K562 (cell line): ENCODE measurements at regions not wholly inside any gene's neighbourhood (a gene's known extent, or its start where the extent isn't known, plus 50 kb on each side); places are given as distances from the start of the nearest gene placed in this dataset.
A peak's percentile ranks its signal among the peaks of the same experiment; 100 is the strongest.

Experiments
- ATAC-seq: fragments of 200-7000 bp; cut with Tn5 transposase; 3 replicates; pipeline ENCODE4 v1.9.1; 2020; ENCODE audit warnings: moderate library complexity
- BruUV-seq: library from RNA; stranded (reverse); fragments of 400-500 nt; replicated peaks from 2 replicates; lab custom pipeline; 2021; lab: Mats Ljungman, UMichigan
- CTCF ChIA-PET: fragments of 300-600 bp; formaldehyde crosslinking; extraction: SDS; loops from one replicate; lab custom pipeline; 2021; ENCODE audit warnings: low intra/inter-chr PET ratio; lab: Yijun Ruan, JAX
- POLR2A ChIA-PET: fragments of 300-600, 350-650 bp; sonication (Branson Sonifier 250); formaldehyde crosslinking; extraction: SDS; loops from one replicate; lab custom pipeline; 2021; ENCODE audit warnings: antibody characterized with exemption, inconsistent platforms; lab: Yijun Ruan, JAX
- DNase-seq, 4 experiments: peaks; one replicate each; pipeline versions ENCODE4 v3.0.0 to v3.0.0-alpha.2; 2011 to 2018; ENCODE audit warnings: low spot score in 3 of 4, mixed read lengths in 3 of 4; ENCODE audit errors: extremely low read depth in 1 of 4
- FAIRE-seq: peaks from 2 replicates; lab custom pipeline; 2011; peaks lifted over from hg19 to GRCh38; lab: Jason Lieb, UNC
- H2AFZ ChIP-seq: 2 replicates; pipeline ENCODE4 v1.6.0; 2011; ENCODE audit warnings: low read depth, low read length, control low read depth, inconsistent platforms
- H3K27ac ChIP-seq: fragments of 200-600 bp; 3 replicates; pipeline ENCODE4 v1.8.0; 2011; ENCODE audit warnings: low read depth, mild to moderate bottlenecking, control low read depth, inconsistent platforms, low read length, moderate library complexity, mixed read lengths; ENCODE audit errors: extremely low read depth
- H3K27me3 ChIP-seq, 2 experiments: fragments of 300-600 bp in 1 of 2; 2 replicates in 1 of 2; 3 replicates in 1 of 2; pipeline versions ENCODE4 v1.6.0 to v1.8.0; 2011; ENCODE audit warnings: inconsistent platforms in 2 of 2, low read length in 2 of 2, mild to moderate bottlenecking in 1 of 2, mixed read lengths in 1 of 2, moderate library complexity in 1 of 2; ENCODE audit not compliant: control insufficient read depth in 2 of 2, insufficient read depth in 2 of 2
- H3K36me3 ChIP-seq: fragments of 300-600 bp; 3 replicates; pipeline ENCODE4 v1.8.0; 2011; ENCODE audit warnings: mild to moderate bottlenecking, low read length, inconsistent platforms; ENCODE audit not compliant: control insufficient read depth, insufficient read depth
- H3K4me1 ChIP-seq, 2 experiments: fragments of 200-600 bp in 1 of 2; replicated peaks in 1 of 2; 2 replicates in 1 of 2; 3 replicates in 1 of 2; pipeline versions ENCODE4 v1.5.1 to v1.8.0; 2011; ENCODE audit warnings: inconsistent platforms in 2 of 2, low read length in 2 of 2, mild to moderate bottlenecking in 1 of 2, mixed read lengths in 1 of 2, moderate library complexity in 1 of 2; ENCODE audit not compliant: control insufficient read depth in 2 of 2, insufficient read depth in 2 of 2
- H3K4me2 ChIP-seq: 2 replicates; pipeline ENCODE4 v1.6.1; 2011; ENCODE audit warnings: low read length, control low read depth, inconsistent platforms, mixed read lengths; ENCODE audit not compliant: insufficient read depth
- H3K4me3 ChIP-seq: fragments of 200-600 bp; sonication (generic), shearing (Covaris generic); 2 replicates; pipeline ENCODE4 v1.5.1; 2016; ENCODE audit warnings: control low read depth, inconsistent platforms
- H3K79me2 ChIP-seq: fragments of 200-600 bp; 3 replicates; pipeline ENCODE4 v1.8.0; 2011; ENCODE audit warnings: low read length, inconsistent platforms; ENCODE audit not compliant: control insufficient read depth, insufficient read depth
- H3K9ac ChIP-seq, 2 experiments: 2 replicates each; pipeline versions ENCODE4 v1.6.0 to v1.6.1; 2011; ENCODE audit warnings: low read depth in 2 of 2, low read length in 2 of 2, control low read depth in 1 of 2, inconsistent platforms in 1 of 2, mild to moderate bottlenecking in 1 of 2, mixed read lengths in 1 of 2; ENCODE audit not compliant: insufficient read depth in 1 of 2
- H3K9me1 ChIP-seq: one replicate; pipeline ENCODE4 v1.6.0; 2011; ENCODE audit warnings: inconsistent platforms, mild to moderate bottlenecking, low read length, moderate library complexity; ENCODE audit not compliant: control insufficient read depth, insufficient read depth
- H3K9me3 ChIP-seq: replicated peaks from 2 replicates; pipeline ENCODE4 v1.5.1; 2011; ENCODE audit warnings: low read depth, low read length, inconsistent platforms; ENCODE audit not compliant: control insufficient read depth, insufficient read depth
- H4K20me1 ChIP-seq: replicated peaks from 2 replicates; pipeline ENCODE4 v1.6.1; 2011; ENCODE audit warnings: low read length, inconsistent platforms, mixed read lengths; ENCODE audit not compliant: control insufficient read depth, insufficient read depth
- BDP1 ChIP-seq: IDR thresholded peaks from 3 replicates; pipeline ENCODE4 v1.6.1; 2011; ENCODE audit not compliant: insufficient read length, insufficient read depth
- JUNB ChIP-seq: fragments of 450-650 bp; formaldehyde crosslinking; conservative IDR thresholded peaks from 2 replicates; pipeline ENCODE4 v1.4.0; 2020; ENCODE audit warnings: mild to moderate bottlenecking
- MIER1 ChIP-seq: fragments of 450-650 bp; IDR thresholded peaks from 2 replicates; pipeline ENCODE4 v1.6.1; 2016; ENCODE audit warnings: antibody characterized with exemption, mild to moderate bottlenecking, low read depth
- SIN3B ChIP-seq: fragments of 450-650 bp; IDR thresholded peaks from 2 replicates; pipeline ENCODE4 v1.6.1; 2017; ENCODE audit warnings: low read depth, mild to moderate bottlenecking, moderate library complexity
- SPI1 ChIP-seq: IDR thresholded peaks from 2 replicates; pipeline ENCODE4 v1.6.1; 2011; ENCODE audit warnings: low read depth, low read length, control low read depth, borderline replicate concordance
- TAF15 ChIP-seq: fragments of 200-400 bp; formaldehyde crosslinking; IDR thresholded peaks from 2 replicates; pipeline ENCODE4 v1.6.1; 2017; ENCODE audit warnings: mild to moderate bottlenecking, low read depth, low read length, moderate library complexity
- YY1 ChIP-seq, 3 experiments: IDR thresholded peaks; 2 replicates each; pipeline ENCODE4 v1.6.1; 2011; ENCODE audit warnings: low read length in 2 of 3, mild to moderate bottlenecking in 2 of 3, moderate library complexity in 2 of 3, borderline replicate concordance in 1 of 3, control low read depth in 1 of 3, low read depth in 1 of 3; ENCODE audit not compliant: insufficient read depth in 3 of 3, insufficient replicate concordance in 2 of 3, control insufficient read depth in 1 of 3, insufficient read length in 1 of 3; ENCODE audit errors: extremely low read depth in 1 of 3
- WGBS: fragments of 100-300 bp; shearing (Covaris generic); methylation state at CpG from one replicate; pipeline ENCODE4 v1.1.6; 2016; ENCODE audit warnings: low coverage, mixed read lengths; ENCODE audit not compliant: insufficient coverage; ENCODE audit errors: missing lambda C conversion rate; 5-methylcytosine and 5-hydroxymethylcytosine counted together
- in situ Hi-C: fragments of 300-500 bp; cut with MboI; formaldehyde crosslinking; loops from 4 replicates; pipeline ENCODE4 v1.15.0; 2018; ENCODE audit warnings: inconsistent platforms, mixed read lengths
- intact Hi-C: fragments of 100-400 bp; cut with micrococcal nuclease; formaldehyde crosslinking; loops from 2 replicates; pipeline ENCODE4 v1.14.2; 2022

GRCh38 chr5:50547303-50547702, 106.2 kb upstream of the EMB start:
- no peaks in the 10 kb centered on the region; the same call in 1 of the 2 replicates for H3K9me3 ChIP-seq
- no peaks in the 10 kb centered on the region for H3K79me2 ChIP-seq
- 0% methylated on average over 2 of the region's 2 CpGs for WGBS
- H3K36me3 ChIP-seq, result no peaks in the 10 kb centered on the region
- no peak overlapping the region for H3K4me3 ChIP-seq
- ChIA-PET POLR2A (no interaction called here), CTCF (no interaction called here)
- intact Hi-C loops, result no loop called here
- in situ Hi-C loops, result no loop called here
- H4K20me1 ChIP-seq, result no peaks in the 10 kb centered on the region
- H3K27ac ChIP-seq, result no peak overlapping the region
- H3K9me1 ChIP-seq, result no peaks in the 10 kb centered on the region
- no peak overlapping the region for H2AFZ ChIP-seq
- BruUV-seq, result no TSS peak
- H3K4me2 ChIP-seq, result no peak overlapping the region
- ATAC-seq (no peak), DNase-seq (no peak), FAIRE-seq (no peak)
- H3K27me3 ChIP-seq, result no peaks in the 10 kb centered on the region
- H3K4me1 ChIP-seq, result no peaks in the 10 kb centered on the region
- TF ChIP-seq JUNB, result no peak
- TF ChIP-seq SPI1, result peak; percentile 36; the same call in 1 of the 2 replicates
- H3K9ac ChIP-seq, result no peak overlapping the region

- no TSS peak for BruUV-seq
- in situ Hi-C loops, result no loop called here
- no peaks in the 10 kb centered on the region for H3K4me1 ChIP-seq
- H3K9me1 ChIP-seq, result no peaks in the 10 kb centered on the region
- no peak overlapping the region for H3K4me3 ChIP-seq
- intact Hi-C loops, result no loop called here
- no peak overlapping the region for H3K9ac ChIP-seq
- no peaks in the 10 kb centered on the region for H3K27me3 ChIP-seq
- no peak overlapping the region for H2AFZ ChIP-seq
- no peaks in the 10 kb centered on the region for H3K36me3 ChIP-seq
- ATAC-seq (no peak), DNase-seq (no peak), FAIRE-seq (no peak)
- no peak for TF ChIP-seq MIER1
- no peak for TF ChIP-seq BDP1
- TF ChIP-seq TAF15, result no peak
- no peak for TF ChIP-seq SIN3B
- no peak for TF ChIP-seq YY1 (IDR thresholded peaks at IDR 0.05; ENCODE audit: borderline replicate concordance in 1 of 3, control insufficient read depth in 1 of 3, extremely low read depth in 1 of 3, insufficient read depth in 3 of 3, insufficient read length in 1 of 3, insufficient replicate concordance in 2 of 3, low read depth in 1 of 3, low read length in 2 of 3)
- H3K4me2 ChIP-seq, result no peak overlapping the region
- POLR2A ChIA-PET, result no interaction called here
- no peak overlapping the region for H3K27ac ChIP-seq
- CTCF ChIA-PET, result no interaction called here
- H3K79me2 ChIP-seq, result no peaks in the 10 kb centered on the region
- no peaks in the 10 kb centered on the region; the same call in 1 of the 2 replicates for H3K9me3 ChIP-seq
- H4K20me1 ChIP-seq, result no peaks in the 10 kb centered on the region
These were observed 109.2 kb upstream of the EMB start for GRCh38 chr5:50550267-50550666.
